H1 (cell line): ENCODE measurements at regions not wholly inside any gene's neighbourhood (a gene's known extent, or its start where the extent isn't known, plus 50 kb on each side); places are given as distances from the start of the nearest gene placed in this dataset.

ENCODE experiments used
- ATF3 ChIP-seq: IDR thresholded peaks from 2 replicates; pipeline ENCODE4 v1.6.1; 2011; ENCODE audit warnings: low read depth, mild to moderate bottlenecking, low read length; ENCODE audit not compliant: insufficient read depth
- BRCA1 ChIP-seq: IDR thresholded peaks from 2 replicates; pipeline ENCODE4 v1.6.1; 2012; ENCODE audit warnings: low read depth, low read length, improper control_type of control experiment
- CHD7 ChIP-seq: fragments of 300-600 bp; sonication (generic); IDR thresholded peaks from 2 replicates; pipeline ENCODE4 v1.7.1; 2012; ENCODE audit warnings: low read length, moderate library complexity, mild to moderate bottlenecking, inconsistent platforms; ENCODE audit not compliant: insufficient replicate concordance

- TF ChIP-seq CHD7 (no peak), ATF3 (no peak), BRCA1 (no peak)
Observed at GRCh38 chr6:48714699-48715098, 603.7 kb upstream of the PTCHD4 start (continued).
